ENCODE measurements at regions not wholly inside any gene's neighbourhood (a gene's known extent, or its start where the extent isn't known, plus 50 kb on each side); places are given as distances from the start of the nearest gene placed in this dataset.
"Not testable (repeated sequence)": the region's sequence is repeated elsewhere in the genome, so short reads cannot be mapped to it uniquely, and the experiment has no call there.

DNA sequence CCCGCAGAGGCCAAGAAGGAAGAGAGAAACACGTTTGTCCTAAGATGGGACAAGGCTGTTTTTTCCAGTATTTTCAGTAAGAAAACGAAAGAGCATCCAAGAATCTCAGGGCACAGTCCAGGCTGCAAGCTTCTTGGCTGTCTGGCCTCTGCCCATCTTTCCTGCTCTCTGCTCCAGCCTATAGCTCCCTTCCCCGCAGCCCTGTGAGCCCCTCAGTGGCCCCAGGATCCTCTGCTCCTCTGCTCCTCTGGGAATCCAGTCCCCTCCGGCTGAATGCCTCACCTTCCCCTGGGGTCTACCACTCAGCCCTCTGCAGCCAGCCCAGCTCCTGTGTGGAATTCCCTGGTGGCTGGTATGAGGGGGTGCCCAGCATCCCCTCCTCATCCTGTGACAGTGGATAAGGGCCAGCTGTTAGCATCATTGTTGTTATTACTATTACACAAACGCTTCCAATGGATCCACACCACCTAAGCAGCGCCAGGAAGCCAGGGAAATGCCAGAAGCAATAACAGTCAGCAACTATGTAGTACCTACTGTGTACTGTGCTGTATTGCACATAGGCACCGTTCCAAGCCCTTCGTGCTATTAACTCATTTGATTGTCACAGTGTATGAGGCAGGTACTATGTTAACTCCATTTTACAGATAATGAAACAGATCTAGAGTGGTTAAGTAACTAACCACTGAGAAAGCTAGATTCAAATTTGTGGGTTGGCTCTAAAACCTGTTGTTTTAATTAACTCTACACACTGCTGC, 60.3 kb upstream of the PTPN1 start:
- no peak overlapping the region for H3K4me3 Mint-ChIP-seq
- H3K36me3 Mint-ChIP-seq (ENCODE audit: insufficient read depth), result no peaks in the 10 kb centered on the region
- H3K9me3 Mint-ChIP-seq, result no peaks in the 10 kb centered on the region
- no peak overlapping the region for H3K27ac Mint-ChIP-seq (ENCODE audit: low read depth)
- H3K27me3 Mint-ChIP-seq, result peaks cover 91% of the 10 kb centered on the region
- DNase-seq (ENCODE audit: low spot score in 2 of 2), result no peak
- ATAC-seq (replicated peaks; ENCODE audit: extremely low read depth, poor library complexity, severe bottlenecking), result no peak
- peaks cover 13% of the 10 kb centered on the region for H3K4me1 Mint-ChIP-seq

DNA sequence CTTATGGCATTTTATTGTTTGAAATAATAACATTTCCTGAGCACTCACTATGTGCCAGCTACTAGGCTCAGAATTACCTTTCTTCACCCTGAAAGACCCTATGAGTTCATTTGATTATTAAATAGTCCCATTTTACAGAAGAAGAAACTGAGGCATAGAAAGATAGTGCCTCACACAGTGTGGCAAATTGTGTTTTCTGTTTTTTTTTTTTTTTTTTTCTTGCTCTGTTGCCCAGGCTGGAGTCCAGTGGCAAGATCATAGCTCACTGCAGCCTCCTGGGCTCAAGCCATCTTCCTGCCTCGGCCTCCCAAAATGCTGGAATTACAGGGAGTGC, 59.7 kb upstream of the PTPN1 start:
- no peak for ATAC-seq (replicated peaks; ENCODE audit: extremely low read depth, poor library complexity, severe bottlenecking)
- no peak overlapping the region for H3K4me3 Mint-ChIP-seq
- H3K27ac Mint-ChIP-seq (ENCODE audit: low read depth), result no peak overlapping the region

DNA sequence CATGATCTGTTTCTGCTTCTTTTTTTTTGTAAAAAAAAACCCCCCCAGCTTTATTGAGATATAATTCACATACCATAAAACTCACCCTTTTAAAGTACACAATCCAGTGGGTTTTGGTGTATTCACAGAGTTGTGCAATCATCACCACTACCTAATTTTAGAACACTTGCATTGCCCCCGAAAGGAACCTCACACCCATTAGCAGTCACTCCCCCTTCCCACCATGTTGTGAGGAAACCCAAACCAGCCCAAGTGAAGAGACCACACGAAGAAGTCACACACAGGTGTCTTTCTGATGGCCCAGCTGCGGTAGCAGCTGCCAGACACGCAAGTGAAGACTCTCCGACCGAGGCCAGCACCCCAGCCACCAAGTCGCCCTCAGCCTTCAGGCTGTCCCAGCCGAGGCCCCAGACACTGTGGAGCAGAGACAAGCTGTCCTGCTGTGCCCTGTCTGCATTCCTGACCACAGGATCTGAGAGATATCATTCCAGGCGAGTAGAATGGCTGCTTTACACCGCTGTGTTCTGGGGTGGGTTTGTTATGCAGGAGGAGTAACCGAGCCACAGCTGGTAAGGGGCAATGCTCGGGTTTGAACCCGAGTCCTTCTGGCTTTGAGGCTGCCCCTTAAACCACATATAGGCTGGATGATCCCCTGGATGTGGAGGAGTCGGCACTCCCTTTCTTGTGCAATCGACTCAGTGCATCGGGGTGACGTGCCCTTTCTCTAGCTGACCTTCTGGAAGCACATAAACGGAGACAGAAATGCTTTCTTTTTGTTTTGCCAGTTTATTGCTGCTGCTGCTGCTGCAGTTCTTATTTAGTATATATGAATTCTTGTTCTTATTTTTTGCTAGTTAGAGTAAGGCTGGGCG, 59.1 kb upstream of the PTPN1 start:
- DNase-seq (ENCODE audit: low spot score in 2 of 2), result peak in 1 of 2 donors; percentile 18
- Mint-ChIP-seq H3K4me1 (peaks cover 13% of the 10 kb centered on the region), H3K27me3 (peaks cover 92% of the 10 kb centered on the region), H3K36me3 (ENCODE audit: insufficient read depth) (no peaks in the 10 kb centered on the region), H3K27ac (ENCODE audit: low read depth) (no peak overlapping the region), H3K4me3 (peak overlapping the region; percentile 3), H3K9me3 (no peaks in the 10 kb centered on the region)
- ATAC-seq (replicated peaks; ENCODE audit: extremely low read depth, poor library complexity, severe bottlenecking), result peak; percentile 80

More for the DNA sequence above, 59.7 kb upstream of the PTPN1 start:
- H3K27me3 Mint-ChIP-seq, result peaks cover 92% of the 10 kb centered on the region
- no peaks in the 10 kb centered on the region for H3K36me3 Mint-ChIP-seq (ENCODE audit: insufficient read depth)
- H3K9me3 Mint-ChIP-seq, result no peaks in the 10 kb centered on the region
- no peak for DNase-seq (ENCODE audit: low spot score in 2 of 2)
- peaks cover 13% of the 10 kb centered on the region for H3K4me1 Mint-ChIP-seq

DNA sequence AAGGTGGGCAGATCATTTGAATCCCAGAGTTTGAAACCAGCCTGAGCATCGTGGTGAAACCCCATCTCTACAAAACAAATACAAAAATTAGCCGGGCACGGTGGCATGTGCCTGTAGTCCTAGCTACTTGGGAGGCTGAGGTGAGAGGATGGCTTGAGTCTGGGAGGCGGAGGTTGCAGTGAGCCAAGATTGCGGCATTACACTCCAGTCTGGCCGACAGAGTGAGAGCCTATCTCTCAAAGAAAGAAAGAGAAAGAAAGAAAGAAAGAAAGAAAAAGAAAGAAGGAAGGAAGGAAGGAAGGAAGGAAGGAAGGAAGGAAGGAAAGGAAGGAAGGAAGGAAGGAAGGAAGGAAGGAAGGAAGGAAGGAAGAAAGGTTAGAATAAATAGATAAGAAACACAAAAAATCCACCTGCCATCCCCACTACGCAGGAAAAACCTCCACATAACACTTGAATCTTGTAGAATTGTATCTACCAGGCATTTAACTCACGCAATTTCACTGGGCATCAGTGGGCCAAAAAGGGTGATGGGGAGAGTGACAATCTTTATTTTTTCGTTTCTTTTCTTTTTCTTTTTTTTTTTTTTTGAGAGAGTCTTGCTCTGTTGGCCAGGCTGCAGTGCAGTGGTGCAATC, 58.3 kb upstream of the PTPN1 start:
- not testable (repeated sequence) for H3K27ac Mint-ChIP-seq (ENCODE audit: low read depth); H3K4me3 Mint-ChIP-seq; ATAC-seq (replicated peaks; ENCODE audit: extremely low read depth, poor library complexity, severe bottlenecking); DNase-seq (ENCODE audit: low spot score in 2 of 2); H3K36me3 Mint-ChIP-seq (ENCODE audit: insufficient read depth); H3K9me3 Mint-ChIP-seq
- H3K27me3 Mint-ChIP-seq, result peaks cover 90% of the 10 kb centered on the region
- peaks cover 13% of the 10 kb centered on the region for H3K4me1 Mint-ChIP-seq

DNA sequence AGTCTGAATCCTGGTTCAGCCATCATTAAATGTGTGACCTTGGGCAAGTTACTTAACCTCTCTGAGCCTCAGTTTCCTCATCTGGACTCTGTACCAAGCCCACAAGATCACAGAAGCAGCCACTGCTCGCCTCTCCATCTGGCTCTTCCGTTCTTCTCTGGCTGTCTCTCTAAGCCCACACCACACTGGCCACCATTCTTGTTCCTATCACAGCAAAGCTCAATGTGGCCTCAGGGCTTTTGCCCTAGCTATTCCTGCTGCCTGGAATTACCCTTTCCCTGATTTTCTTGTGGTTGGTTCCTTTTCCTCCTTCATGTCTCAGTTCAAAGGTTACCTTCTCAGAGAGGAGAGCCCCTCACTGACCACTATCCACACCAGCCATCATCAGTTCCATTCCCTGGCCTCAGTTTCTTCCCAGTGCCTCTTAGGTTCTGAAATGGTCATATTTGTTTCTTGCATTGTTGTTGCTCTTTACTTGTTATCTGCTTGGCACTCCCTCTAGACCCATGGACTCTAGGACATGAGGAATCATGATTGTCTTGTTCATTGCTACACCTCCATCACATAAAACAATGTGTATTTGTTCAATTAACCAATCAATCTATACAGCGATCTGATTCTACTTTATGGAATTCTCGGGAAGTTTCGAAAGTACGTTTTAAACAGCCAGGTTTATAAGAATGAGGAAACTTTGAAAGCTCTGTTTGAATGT, 56.5 kb upstream of the PTPN1 start:
- Mint-ChIP-seq H3K27ac (ENCODE audit: low read depth) (no peak overlapping the region), H3K9me3 (no peaks in the 10 kb centered on the region), H3K4me3 (no peak overlapping the region), H3K36me3 (ENCODE audit: insufficient read depth) (no peaks in the 10 kb centered on the region), H3K27me3 (peaks cover 76% of the 10 kb centered on the region), H3K4me1 (peaks cover 13% of the 10 kb centered on the region)
- ATAC-seq (replicated peaks; ENCODE audit: extremely low read depth, poor library complexity, severe bottlenecking) (no peak), DNase-seq (ENCODE audit: low spot score in 2 of 2) (no peak)

DNA sequence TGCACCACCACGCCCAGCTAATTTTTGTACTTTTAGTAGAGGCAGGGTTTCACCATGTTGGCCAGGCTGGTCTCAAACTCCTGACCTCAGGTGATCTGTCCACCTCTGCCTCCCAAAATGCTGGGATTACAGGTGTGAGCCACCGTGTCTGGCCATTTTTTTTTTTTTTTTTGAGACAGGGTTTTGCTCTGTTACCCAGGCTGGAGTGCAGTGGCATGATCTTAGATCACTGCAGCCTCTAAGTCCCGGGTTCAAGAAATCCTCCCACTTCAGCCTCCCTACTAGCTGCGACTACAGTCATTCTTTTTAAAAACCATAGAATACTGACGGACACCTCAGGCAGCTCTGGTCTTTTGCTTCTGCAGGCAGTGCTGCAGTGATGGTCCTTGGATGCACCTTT, 54.9 kb upstream of the PTPN1 start:
- DNase-seq (ENCODE audit: low spot score in 2 of 2); H3K4me3 Mint-ChIP-seq; H3K9me3 Mint-ChIP-seq; H3K27ac Mint-ChIP-seq (ENCODE audit: low read depth); H3K36me3 Mint-ChIP-seq (ENCODE audit: insufficient read depth); ATAC-seq (replicated peaks; ENCODE audit: extremely low read depth, poor library complexity, severe bottlenecking): not testable (repeated sequence)
- Mint-ChIP-seq H3K27me3 (peaks cover 60% of the 10 kb centered on the region), H3K4me1 (peaks cover 13% of the 10 kb centered on the region)

DNA sequence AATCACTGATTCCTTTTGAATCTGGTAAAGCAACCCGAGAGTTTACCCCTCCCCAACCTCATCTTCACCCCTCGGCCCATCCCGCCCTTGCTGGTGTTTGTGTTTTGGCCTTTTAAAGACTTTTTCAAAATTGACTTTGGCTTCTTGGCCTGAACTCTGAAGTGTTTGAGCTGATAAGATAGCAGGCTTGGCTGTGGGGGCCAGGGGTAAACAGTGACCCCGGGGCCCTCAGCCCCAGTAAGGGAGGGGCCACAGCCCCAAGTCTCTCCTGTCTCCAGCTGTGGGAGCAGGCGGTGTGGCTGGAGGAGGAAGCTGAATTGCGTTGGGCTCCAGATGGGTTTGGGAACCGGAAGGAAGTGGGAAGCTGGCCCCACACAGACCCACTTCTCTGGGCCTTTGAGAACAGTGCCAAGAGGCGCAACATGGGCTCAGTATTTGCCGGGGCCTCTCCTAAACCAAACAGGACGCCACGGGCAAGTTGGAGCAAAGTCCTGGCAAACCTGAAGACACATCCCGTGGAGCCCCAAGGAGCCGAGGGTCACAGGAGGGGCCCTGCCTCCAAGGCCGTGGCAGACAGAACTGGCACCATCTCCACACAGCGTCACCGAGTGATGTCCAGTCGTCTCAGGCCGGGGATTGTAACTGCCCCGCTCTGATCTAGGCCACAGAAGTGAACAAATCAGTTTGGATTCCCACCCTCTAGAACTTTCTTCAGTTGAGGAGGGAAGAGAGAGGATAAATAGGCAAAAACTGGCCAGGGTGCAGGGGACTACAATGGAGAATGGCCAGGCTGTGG, 54.3 kb upstream of the PTPN1 start:
- no peak for ATAC-seq (replicated peaks; ENCODE audit: extremely low read depth, poor library complexity, severe bottlenecking)
- H3K4me3 Mint-ChIP-seq, result no peak overlapping the region
- H3K27ac Mint-ChIP-seq (ENCODE audit: low read depth), result no peak overlapping the region
- H3K36me3 Mint-ChIP-seq (ENCODE audit: insufficient read depth), result no peaks in the 10 kb centered on the region
- H3K4me1 Mint-ChIP-seq, result peaks cover 9% of the 10 kb centered on the region
- no peak for DNase-seq (ENCODE audit: low spot score in 2 of 2)
- H3K27me3 Mint-ChIP-seq, result peaks cover 54% of the 10 kb centered on the region
- H3K9me3 Mint-ChIP-seq, result no peaks in the 10 kb centered on the region

DNA sequence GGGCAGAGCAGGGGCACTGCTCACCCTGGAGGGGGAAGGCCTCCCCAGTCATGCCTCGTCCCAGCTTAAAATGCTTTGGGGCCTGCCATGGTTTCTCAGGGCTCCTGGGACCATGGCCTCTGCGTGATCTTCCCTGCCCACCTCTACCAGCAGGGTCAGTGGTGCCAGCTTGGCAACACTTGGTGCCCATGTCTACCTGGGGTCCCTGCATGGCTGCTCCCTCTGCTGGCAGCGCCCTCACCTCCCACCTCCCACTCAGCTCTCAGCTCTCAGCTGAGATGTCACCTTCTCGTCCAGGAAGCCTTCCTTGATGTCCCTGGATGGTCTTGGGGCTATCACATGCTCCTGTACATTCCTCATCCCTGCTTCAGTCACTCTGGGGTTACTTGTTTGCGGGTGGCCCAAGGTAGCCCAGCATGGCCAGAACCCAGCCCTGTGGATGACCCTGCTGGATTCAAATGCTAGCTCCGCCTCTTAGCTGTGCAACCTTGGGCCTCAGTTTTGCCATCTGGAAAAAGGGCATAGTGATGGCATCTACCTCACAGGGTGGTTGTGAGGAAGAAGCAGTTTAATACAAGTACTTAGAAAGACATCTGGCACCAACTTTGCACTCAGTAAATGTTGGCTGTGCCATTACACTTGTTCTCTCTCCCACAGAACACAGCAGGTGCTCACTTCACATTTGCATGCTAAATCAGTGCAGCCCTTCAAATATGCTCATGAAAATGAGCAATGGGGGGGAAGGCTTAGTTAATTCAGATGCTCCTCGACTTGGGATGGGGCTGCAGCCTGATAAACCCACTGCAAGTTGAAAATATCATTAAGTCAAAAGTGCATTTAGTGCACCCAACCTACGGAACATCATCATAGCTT, 53.5 kb upstream of the PTPN1 start:
- Mint-ChIP-seq H3K9me3 (no peaks in the 10 kb centered on the region), H3K27me3 (peaks cover 46% of the 10 kb centered on the region), H3K27ac (ENCODE audit: low read depth) (no peak overlapping the region), H3K4me3 (no peak overlapping the region), H3K4me1 (peaks cover 4% of the 10 kb centered on the region), H3K36me3 (ENCODE audit: insufficient read depth) (no peaks in the 10 kb centered on the region)
- no peak for DNase-seq (ENCODE audit: low spot score in 2 of 2)
- ATAC-seq (replicated peaks; ENCODE audit: extremely low read depth, poor library complexity, severe bottlenecking), result no peak

DNA sequence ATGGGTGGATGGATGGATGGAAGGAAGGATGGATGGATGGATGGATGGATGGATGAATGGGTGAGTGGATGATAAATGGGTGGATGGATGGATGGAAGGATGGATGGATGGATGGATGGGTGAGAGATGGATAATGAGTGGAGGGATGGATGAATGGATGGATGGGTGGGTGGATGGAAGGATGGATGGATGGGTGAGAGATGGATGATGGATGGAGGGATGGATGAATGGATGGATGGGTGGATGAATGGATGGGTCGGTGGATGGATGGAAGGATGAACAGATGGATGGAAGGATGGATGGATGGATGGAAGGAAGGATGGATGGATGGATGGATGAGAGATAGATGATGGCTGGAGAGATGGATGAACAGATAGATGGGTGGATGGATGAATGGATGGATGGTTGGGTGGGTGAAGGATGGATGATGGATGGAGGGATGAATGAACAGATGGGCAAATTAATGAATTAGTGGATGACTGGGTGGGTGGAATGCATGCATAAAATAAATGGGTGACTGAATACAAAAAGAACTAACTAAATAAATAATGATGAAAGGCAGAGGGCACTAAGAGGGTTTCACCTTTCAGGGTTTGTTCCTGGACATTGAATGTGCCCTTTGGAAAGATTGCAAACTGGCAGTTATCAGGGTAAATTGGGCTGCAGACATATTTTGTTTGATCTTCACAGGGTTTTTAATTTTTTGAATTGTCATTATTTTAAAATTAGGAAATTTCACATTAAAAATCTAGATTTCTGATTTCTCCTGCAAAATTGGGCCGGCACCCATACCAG, 50.9 kb upstream of the PTPN1 start:
- ATAC-seq (replicated peaks; ENCODE audit: extremely low read depth, poor library complexity, severe bottlenecking) (no peak), DNase-seq (ENCODE audit: low spot score in 2 of 2) (no peak)
- Mint-ChIP-seq H3K9me3 (no peaks in the 10 kb centered on the region), H3K27me3 (peaks cover 23% of the 10 kb centered on the region), H3K36me3 (ENCODE audit: insufficient read depth) (no peaks in the 10 kb centered on the region), H3K4me1 (no peaks in the 10 kb centered on the region), H3K4me3 (no peak overlapping the region), H3K27ac (ENCODE audit: low read depth) (no peak overlapping the region)

DNA sequence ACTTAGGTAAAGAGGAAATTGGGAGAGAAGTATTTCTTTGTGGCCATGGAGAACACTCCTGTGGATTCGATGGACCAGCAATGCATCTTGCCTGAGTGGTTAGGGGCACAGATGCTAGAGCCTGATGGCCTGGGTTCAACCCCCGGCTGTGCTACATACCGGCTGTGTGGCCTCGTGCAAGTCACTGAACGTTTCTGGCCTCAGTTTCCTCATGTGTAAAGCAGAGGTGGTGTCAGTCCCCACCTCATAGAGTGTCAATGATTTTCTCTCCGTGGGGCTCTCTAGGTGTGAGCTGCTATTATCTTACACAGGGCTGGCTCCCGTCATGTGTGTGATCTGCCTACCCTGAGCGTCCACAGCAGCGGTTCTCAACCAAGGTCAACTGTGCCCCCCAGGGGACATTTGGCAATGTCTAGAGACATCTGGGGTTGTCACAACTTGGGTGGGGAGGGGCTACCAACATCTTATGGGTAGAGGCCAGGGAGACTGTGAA, 50.0 kb upstream of the PTPN1 start:
- H3K36me3 Mint-ChIP-seq (ENCODE audit: insufficient read depth), result no peaks in the 10 kb centered on the region
- no peaks in the 10 kb centered on the region for H3K4me1 Mint-ChIP-seq
- H3K9me3 Mint-ChIP-seq, result no peaks in the 10 kb centered on the region
- no peak for ATAC-seq (replicated peaks; ENCODE audit: extremely low read depth, poor library complexity, severe bottlenecking)
- H3K27ac Mint-ChIP-seq (ENCODE audit: low read depth), result no peak overlapping the region
- DNase-seq (ENCODE audit: low spot score in 2 of 2), result no peak
- no peak overlapping the region for H3K4me3 Mint-ChIP-seq
- H3K27me3 Mint-ChIP-seq, result peaks cover 19% of the 10 kb centered on the region

All from central memory CD8-positive, alpha-beta T cell (primary cell).